ENCODE measurements at regions not wholly inside any gene's neighbourhood (a gene's known extent, or its start where the extent isn't known, plus 50 kb on each side); places are given as distances from the start of the nearest gene placed in this dataset.

DNA sequence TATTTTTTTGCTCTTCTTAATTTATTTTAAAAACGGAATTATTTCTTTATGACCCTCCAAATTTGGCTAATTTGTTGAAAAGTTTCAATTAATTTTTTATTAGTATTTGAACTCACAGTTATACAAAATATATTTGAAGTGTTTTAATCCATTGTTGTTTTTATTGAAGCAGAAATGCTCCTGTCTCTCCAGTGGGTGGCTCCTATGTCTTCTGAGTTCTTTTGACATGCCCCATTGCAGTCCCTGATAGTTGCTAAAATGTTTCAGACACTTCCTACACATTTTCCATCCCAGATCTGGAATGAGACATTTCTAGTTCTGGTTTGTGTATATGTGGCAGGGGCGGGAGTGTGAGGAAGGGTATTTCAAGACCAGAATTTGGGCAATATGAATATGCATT, 579.4 kb upstream of the PRR20A start:
- H3K4me1 ChIP-seq (replicated peaks in 1 of 2) = no peaks in the 10 kb centered on the region
- H3K9me3 ChIP-seq (replicated peaks in 1 of 3) = no peaks in the 10 kb centered on the region
- 62 to 67% (median 65%) methylated on average over 2 of the region's 2 CpGs for WGBS, 4 donors
- no peak overlapping the region for H3K4me3 ChIP-seq
- TF ChIP-seq POLR2A (IDR thresholded peaks at IDR 0.05) = no peak
- TF ChIP-seq, protein P1, sequence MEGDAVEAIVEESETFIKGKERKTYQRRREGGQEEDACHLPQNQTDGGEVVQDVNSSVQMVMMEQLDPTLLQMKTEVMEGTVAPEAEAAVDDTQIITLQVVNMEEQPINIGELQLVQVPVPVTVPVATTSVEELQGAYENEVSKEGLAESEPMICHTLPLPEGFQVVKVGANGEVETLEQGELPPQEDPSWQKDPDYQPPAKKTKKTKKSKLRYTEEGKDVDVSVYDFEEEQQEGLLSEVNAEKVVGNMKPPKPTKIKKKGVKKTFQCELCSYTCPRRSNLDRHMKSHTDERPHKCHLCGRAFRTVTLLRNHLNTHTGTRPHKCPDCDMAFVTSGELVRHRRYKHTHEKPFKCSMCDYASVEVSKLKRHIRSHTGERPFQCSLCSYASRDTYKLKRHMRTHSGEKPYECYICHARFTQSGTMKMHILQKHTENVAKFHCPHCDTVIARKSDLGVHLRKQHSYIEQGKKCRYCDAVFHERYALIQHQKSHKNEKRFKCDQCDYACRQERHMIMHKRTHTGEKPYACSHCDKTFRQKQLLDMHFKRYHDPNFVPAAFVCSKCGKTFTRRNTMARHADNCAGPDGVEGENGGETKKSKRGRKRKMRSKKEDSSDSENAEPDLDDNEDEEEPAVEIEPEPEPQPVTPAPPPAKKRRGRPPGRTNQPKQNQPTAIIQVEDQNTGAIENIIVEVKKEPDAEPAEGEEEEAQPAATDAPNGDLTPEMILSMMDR (IDR thresholded peaks at IDR 0.05) = no peak
- H3K27me3 ChIP-seq = no peaks in the 10 kb centered on the region
- intact Hi-C loops (cut with DNase I) = no loop called here
- no peak for DNase-seq
- no peaks in the 10 kb centered on the region for H3K36me3 ChIP-seq (replicated peaks in 1 of 2)
- H3K27ac ChIP-seq = no peak overlapping the region

DNA sequence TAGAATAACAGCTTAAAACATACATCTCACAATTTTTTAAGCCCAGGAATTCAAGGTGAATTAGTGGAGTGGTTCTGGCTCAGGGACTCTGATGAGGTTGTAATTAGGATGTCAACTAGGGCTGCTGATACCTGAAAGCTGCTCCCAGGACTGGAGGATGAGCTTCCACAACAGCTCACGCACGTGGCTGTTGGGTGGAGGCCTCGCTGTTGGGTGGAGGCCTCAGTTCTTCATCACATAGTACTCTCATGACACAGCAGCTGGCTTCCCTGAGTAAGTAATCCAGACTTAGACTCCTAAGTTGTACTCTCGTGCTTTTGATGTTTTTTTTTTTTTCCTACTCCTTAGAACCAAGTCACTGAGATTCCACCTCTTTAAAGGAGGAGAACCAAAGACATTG, 577.1 kb upstream of the PRR20A start:
- 70 to 74% (median 71%) methylated on average over 4 of the region's 4 CpGs for WGBS, 4 donors
- no peak for DNase-seq
- intact Hi-C loops (cut with DNase I) = no loop called here

DNA sequence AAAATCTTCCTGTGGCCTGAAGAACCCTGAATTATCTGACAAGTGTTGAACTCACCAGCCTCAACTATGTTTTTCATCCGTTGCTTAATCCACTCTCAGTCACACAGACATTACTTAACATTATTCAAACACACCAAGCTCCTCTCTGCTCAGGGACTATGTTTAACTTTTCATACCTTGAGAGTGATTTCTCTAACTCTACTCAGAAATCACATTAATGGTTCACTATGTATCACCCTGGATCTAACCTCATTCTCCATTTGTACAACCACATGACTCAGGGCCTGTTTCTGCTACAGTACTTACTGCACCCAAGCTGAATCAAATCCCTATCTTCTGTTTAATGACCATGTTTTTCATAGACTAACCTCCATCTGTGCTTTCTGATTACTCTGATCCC, 553.7 kb upstream of the PRR20A start:
- Histone ChIP-seq H3K36me3 (replicated peaks in 1 of 2) (no peaks in the 10 kb centered on the region), H3K4me1 (replicated peaks in 1 of 2) (no peaks in the 10 kb centered on the region), H3K4me3 (no peak overlapping the region), H3K9me3 (replicated peaks in 1 of 3) (no peaks in the 10 kb centered on the region), H3K27ac (no peak overlapping the region), H3K27me3 (no peaks in the 10 kb centered on the region)
- WGBS, 4 donors = 57 to 79% (median 69%) methylated on average over 1 of the region's 1 CpG
- TF ChIP-seq POLR2A (IDR thresholded peaks at IDR 0.05) = no peak
- TF ChIP-seq, protein P1 (IDR thresholded peaks at IDR 0.05) = no peak
- no peak for DNase-seq
- intact Hi-C loops (cut with DNase I) = no loop called here

More for the DNA sequence above, 577.1 kb upstream of the PRR20A start:
- no peak overlapping the region for H3K4me3 ChIP-seq
- no peak overlapping the region for H3K27ac ChIP-seq
- H3K27me3 ChIP-seq = no peaks in the 10 kb centered on the region
- no peak for TF ChIP-seq POLR2A (IDR thresholded peaks at IDR 0.05)
- TF ChIP-seq, protein P1 (IDR thresholded peaks at IDR 0.05) = no peak
- no peaks in the 10 kb centered on the region for H3K4me1 ChIP-seq (replicated peaks in 1 of 2)
- no peaks in the 10 kb centered on the region for H3K36me3 ChIP-seq (replicated peaks in 1 of 2)
- H3K9me3 ChIP-seq (replicated peaks in 1 of 3) = no peaks in the 10 kb centered on the region

DNA sequence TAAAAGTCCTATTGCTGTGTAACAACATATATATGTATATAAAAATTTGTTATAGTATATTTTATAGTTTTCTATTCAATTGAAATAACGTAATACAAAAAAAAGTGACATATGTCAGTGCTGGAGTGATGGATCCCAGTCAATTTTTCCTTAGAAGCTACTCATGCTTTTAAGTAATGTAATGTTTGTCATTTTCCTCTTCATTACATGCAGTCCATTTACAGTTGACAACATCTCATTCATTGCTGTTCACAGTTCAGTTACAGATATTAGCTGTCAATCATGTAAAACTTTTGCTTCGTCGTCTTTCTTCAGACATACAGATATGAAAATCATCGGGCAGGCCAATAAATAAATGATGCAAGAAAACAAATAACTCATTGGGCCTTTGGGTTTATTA, 525.1 kb upstream of the PRR20A start:
- TF ChIP-seq, protein P1 (IDR thresholded peaks at IDR 0.05) = no peak
- TF ChIP-seq POLR2A (IDR thresholded peaks at IDR 0.05) = no peak
- Histone ChIP-seq H3K4me3 (no peak overlapping the region), H3K36me3 (replicated peaks in 1 of 2) (no peaks in the 10 kb centered on the region), H3K9me3 (replicated peaks in 1 of 3) (no peaks in the 10 kb centered on the region), H3K27ac (no peak overlapping the region), H3K4me1 (replicated peaks in 1 of 2) (no peaks in the 10 kb centered on the region), H3K27me3 (no peaks in the 10 kb centered on the region)
- intact Hi-C loops (cut with DNase I) = no loop called here
- 85 to 91% (median 89%) methylated on average over 4 of the region's 4 CpGs for WGBS, 4 donors
- DNase-seq = no peak
